ENCODE measurements at regions not wholly inside any gene's neighbourhood (a gene's known extent, or its start where the extent isn't known, plus 50 kb on each side); places are given as distances from the start of the nearest gene placed in this dataset.

DNA sequence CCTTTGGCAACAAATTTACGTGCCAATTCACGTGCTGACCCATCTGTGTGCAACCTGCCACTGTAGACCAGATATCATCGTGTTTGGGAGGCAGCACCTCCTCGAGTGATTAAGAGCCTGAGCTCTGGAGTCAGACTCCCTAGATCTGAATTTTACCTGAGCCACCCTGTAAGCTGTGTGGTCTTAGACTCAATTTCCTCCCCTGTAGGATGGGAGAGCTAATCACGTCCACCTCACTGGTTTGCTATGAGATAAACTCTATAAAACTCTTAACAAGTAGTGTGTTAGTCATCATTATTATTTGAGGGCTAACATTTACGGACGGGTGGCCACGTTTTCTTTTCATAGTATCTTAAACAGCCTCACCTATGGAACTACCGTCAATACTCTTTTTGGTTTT, 220.0 kb upstream of the ADAMTSL1 start:
- Mint-ChIP-seq H3K4me1 (no peaks in the 10 kb centered on the region), H3K27ac (no peak overlapping the region), H3K36me3 (no peaks in the 10 kb centered on the region), H3K9me3 (no peaks in the 10 kb centered on the region), H3K27me3 (peaks cover 9 to 10% of the 10 kb centered on the region in 2 donors), H3K4me3 (no peak overlapping the region)
- ATAC-seq (replicated peaks) (no peak), DNase-seq (no peak)

- no peaks in the 10 kb centered on the region for H3K4me1 Mint-ChIP-seq
- peaks cover 9 to 10% of the 10 kb centered on the region in 2 donors for H3K27me3 Mint-ChIP-seq
- no peaks in the 10 kb centered on the region for H3K9me3 Mint-ChIP-seq
- peak; percentile 23 for DNase-seq
- H3K27ac Mint-ChIP-seq = no peak overlapping the region
- H3K36me3 Mint-ChIP-seq = no peaks in the 10 kb centered on the region
- no peak overlapping the region for H3K4me3 Mint-ChIP-seq
- peak; percentile 78 to 85 for ATAC-seq (replicated peaks)
Observed at GRCh38 chr9:18255158-18255629, 218.8 kb upstream of the ADAMTSL1 start.

- no peaks in the 10 kb centered on the region for H3K9me3 Mint-ChIP-seq
- no peak for ATAC-seq (replicated peaks)
- no peaks in the 10 kb centered on the region for H3K36me3 Mint-ChIP-seq
- H3K4me3 Mint-ChIP-seq = no peak overlapping the region
- no peak overlapping the region for H3K27ac Mint-ChIP-seq
- no peaks in the 10 kb centered on the region for H3K4me1 Mint-ChIP-seq
- DNase-seq = no peak
- peaks cover 9 to 10% of the 10 kb centered on the region in 2 donors for H3K27me3 Mint-ChIP-seq
Observed at GRCh38 chr9:18255747-18256146, 218.2 kb upstream of the ADAMTSL1 start.

DNA sequence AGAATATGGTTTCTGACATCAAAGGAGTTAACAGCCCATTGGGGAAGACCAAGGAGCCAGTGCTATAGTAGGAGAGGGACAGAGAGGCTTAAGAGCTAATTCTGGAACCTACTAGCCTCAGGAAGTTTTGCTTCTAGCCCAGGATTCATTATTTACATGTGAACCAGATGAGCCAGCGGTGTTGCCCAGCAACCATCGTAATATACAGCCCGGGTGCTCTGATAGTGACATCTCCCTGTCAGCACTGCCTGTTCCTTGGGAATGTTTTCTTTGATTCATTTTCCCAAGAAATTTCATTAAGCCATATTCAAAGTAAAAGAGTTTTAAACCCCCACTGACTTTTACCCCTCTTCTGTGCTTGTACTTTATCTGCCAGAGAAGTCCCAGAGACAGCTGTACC, 217.4 kb upstream of the ADAMTSL1 start:
- Mint-ChIP-seq H3K9me3 (no peaks in the 10 kb centered on the region), H3K27ac (no peak overlapping the region), H3K27me3 (peaks cover 9 to 10% of the 10 kb centered on the region in 2 donors), H3K36me3 (no peaks in the 10 kb centered on the region), H3K4me1 (no peaks in the 10 kb centered on the region), H3K4me3 (no peak overlapping the region)
- no peak for DNase-seq
- no peak for ATAC-seq (replicated peaks)

- no peaks in the 10 kb centered on the region for H3K36me3 Mint-ChIP-seq
- peaks cover 9% of the 10 kb centered on the region in 2 donors for H3K27me3 Mint-ChIP-seq
- H3K9me3 Mint-ChIP-seq = no peaks in the 10 kb centered on the region
- DNase-seq = no peak
- no peaks in the 10 kb centered on the region for H3K4me1 Mint-ChIP-seq
- H3K27ac Mint-ChIP-seq = no peak overlapping the region
- ATAC-seq (replicated peaks) = no peak
- no peak overlapping the region for H3K4me3 Mint-ChIP-seq
Observed at GRCh38 chr9:18260521-18260920, 213.4 kb upstream of the ADAMTSL1 start.

GRCh38 chr9:18261181-18261580, 212.8 kb upstream of the ADAMTSL1 start:
- no peaks in the 10 kb centered on the region for H3K36me3 Mint-ChIP-seq
- DNase-seq (no peak), ATAC-seq (replicated peaks) (no peak)
- no peaks in the 10 kb centered on the region for H3K4me1 Mint-ChIP-seq
- H3K9me3 Mint-ChIP-seq = no peaks in the 10 kb centered on the region
- H3K4me3 Mint-ChIP-seq = no peak overlapping the region
- H3K27me3 Mint-ChIP-seq = peaks cover 2 to 3% of the 10 kb centered on the region in 2 donors
- H3K27ac Mint-ChIP-seq = no peak overlapping the region

DNA sequence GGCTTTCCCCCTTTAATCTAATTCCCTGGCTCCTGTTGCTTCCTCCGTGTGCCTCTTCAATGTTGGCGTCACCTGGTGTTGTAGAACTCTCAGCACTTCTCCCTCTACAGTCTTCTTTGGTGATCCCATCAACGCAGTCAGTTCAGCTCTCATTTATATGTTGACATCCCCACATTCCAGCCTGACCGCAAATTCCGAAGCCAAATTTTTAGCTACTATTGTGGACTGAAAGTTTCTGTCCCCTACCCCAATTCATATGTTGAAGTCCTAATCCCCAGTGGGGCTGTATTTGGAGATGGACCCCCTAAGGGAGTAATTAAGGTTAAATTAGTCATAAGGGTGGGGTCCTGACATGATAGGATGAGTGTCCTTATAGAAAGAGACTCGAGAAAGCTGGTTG, 210.6 kb upstream of the ADAMTSL1 start:
- no peaks in the 10 kb centered on the region for H3K9me3 Mint-ChIP-seq

DNA sequence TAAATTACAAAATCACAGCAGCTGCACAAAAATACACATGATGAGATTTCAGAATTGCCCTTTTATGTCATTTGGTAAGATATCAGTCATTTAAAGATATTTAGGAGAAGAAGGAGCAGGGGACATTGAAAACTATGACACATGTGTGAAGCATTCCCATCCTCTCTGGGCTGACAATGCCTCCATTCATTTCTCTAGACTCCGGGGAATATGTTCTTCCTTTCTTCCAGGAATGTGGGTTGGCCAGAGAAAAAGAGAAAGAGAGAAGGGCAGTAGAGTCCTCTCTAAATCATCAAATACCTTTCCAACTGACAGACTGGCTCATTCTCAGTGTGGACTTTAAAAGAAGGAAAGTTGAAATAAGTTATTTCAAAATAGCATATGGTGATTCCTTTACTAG, 205.6 kb upstream of the ADAMTSL1 start:
- no peaks in the 10 kb centered on the region for H3K36me3 Mint-ChIP-seq
- DNase-seq (no peak), ATAC-seq (replicated peaks) (no peak)
- H3K27me3 Mint-ChIP-seq = no peaks in the 10 kb centered on the region
- no peak overlapping the region for H3K27ac Mint-ChIP-seq
- peaks cover 3 to 4% of the 10 kb centered on the region in 2 donors for H3K9me3 Mint-ChIP-seq
- H3K4me3 Mint-ChIP-seq = no peak overlapping the region
- H3K4me1 Mint-ChIP-seq = no peaks in the 10 kb centered on the region

More for the DNA sequence above, 210.6 kb upstream of the ADAMTSL1 start:
- ATAC-seq (replicated peaks) = no peak
- Mint-ChIP-seq H3K4me3 (no peak overlapping the region), H3K36me3 (no peaks in the 10 kb centered on the region), H3K27me3 (no peaks in the 10 kb centered on the region), H3K27ac (no peak overlapping the region), H3K4me1 (no peaks in the 10 kb centered on the region)
- DNase-seq = no peak

DNA sequence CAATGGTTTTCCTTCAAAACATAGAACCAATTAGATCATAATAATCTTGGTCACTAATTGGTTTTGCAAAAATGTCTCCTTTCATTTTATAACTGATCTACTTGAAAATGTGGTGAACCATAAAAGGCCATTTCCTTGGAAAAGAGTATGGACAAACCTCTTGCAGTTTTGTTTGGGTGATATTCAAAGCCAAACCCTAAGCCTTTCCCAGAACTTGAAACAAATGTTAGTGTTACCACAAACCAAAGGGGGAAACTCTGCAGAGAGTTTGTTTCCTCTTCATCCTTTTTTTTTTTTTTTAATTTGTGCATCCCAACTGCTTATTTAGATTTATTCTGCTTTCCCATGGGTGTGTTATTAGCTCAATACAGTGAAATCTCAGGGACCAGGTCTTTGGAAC, 204.4 kb upstream of the ADAMTSL1 start:
- H3K9me3 Mint-ChIP-seq = peaks cover 9 to 12% of the 10 kb centered on the region in 2 donors
- DNase-seq (no peak), ATAC-seq (replicated peaks) (no peak)
- no peak overlapping the region for H3K4me3 Mint-ChIP-seq
- no peaks in the 10 kb centered on the region for H3K27me3 Mint-ChIP-seq
- no peak overlapping the region for H3K27ac Mint-ChIP-seq
- no peaks in the 10 kb centered on the region for H3K36me3 Mint-ChIP-seq
- no peaks in the 10 kb centered on the region for H3K4me1 Mint-ChIP-seq

DNA sequence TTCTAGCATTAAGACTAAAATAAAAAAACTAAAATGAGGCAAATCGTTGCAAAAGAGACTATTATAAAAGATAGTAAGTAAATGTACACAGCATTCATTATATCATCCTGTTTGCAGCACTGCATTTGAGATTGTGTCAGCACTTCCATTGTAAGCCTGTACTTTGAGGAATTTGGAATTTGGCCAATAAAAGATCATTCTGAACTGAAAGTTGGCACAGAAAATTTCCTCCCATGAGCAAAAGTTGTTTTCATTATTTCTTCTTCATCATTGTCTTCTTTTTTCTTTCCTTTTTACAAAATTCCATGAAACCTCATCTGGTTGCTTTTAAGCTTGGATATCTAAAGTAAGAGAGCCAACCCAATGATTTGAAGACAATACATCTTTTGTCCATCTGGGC, 199.3 kb upstream of the ADAMTSL1 start:
- no peak overlapping the region for H3K4me3 Mint-ChIP-seq
- no peaks in the 10 kb centered on the region for H3K4me1 Mint-ChIP-seq
- H3K36me3 Mint-ChIP-seq = peaks cover 0 to 1% of the 10 kb centered on the region in 2 donors
- H3K27ac Mint-ChIP-seq = no peak overlapping the region
- DNase-seq (no peak), ATAC-seq (replicated peaks) (no peak)
- H3K9me3 Mint-ChIP-seq = peaks cover 19 to 20% of the 10 kb centered on the region in 2 donors
- no peaks in the 10 kb centered on the region for H3K27me3 Mint-ChIP-seq

DNA sequence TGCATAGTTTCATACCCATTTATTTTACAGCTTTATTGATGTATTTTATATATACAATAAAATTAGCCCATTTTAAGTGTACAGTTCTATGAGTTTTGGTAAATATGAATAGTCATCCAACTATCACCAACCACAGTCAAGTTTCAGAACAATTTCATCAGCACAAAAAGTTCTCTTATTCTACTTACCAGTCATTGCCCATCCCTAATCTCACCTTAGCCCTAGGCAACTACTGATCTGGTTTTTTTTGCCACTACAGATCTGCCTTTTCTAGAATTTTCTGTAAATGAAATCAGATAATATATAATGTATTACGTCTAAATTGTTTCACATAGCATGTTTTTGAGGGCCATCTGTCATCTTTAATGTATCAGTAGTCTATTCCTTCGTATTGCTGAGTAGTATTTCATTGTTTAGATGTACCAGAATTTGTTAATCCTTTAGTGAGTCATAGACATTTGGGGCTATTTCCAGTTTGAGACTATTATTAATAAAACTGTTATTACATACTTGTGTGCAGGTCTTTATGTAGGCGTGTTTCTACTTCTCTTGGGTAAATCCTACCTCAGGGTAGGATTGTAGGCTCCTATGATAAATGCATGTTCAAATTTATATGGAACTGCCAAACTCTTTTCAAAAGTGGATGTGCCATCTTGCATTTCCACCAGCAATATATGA, 198.5 kb upstream of the ADAMTSL1 start:
- no peaks in the 10 kb centered on the region for H3K27me3 Mint-ChIP-seq
- no peak overlapping the region for H3K4me3 Mint-ChIP-seq
- peaks cover 0 to 1% of the 10 kb centered on the region in 2 donors for H3K36me3 Mint-ChIP-seq
- no peaks in the 10 kb centered on the region for H3K4me1 Mint-ChIP-seq
- peaks cover 19 to 20% of the 10 kb centered on the region in 2 donors for H3K9me3 Mint-ChIP-seq
- ATAC-seq (replicated peaks) (no peak), DNase-seq (no peak)
- no peak overlapping the region for H3K27ac Mint-ChIP-seq

DNA sequence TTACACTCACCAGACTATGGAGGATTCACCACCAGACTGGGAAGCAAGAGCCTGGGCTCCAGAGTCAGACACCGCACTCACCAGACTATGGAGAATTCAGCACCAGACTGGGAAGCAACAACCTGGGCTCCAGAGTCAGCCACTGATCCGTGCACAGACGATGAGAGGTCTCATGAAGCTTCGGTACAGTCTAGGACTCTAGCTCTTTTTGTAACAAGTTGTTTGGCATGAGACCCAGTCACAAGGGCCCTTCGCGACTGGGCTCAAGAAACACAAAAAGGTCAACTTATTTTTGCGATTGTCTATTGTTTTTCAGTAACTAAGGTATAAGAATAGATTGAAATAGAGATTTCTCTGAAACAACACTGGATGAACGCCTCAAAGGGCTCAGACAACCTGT, 192.7 kb upstream of the ADAMTSL1 start:
- ATAC-seq (replicated peaks) = no peak
- no peak overlapping the region for H3K27ac Mint-ChIP-seq
- peaks cover 0 to 1% of the 10 kb centered on the region in 2 donors for H3K36me3 Mint-ChIP-seq
- H3K4me3 Mint-ChIP-seq = no peak overlapping the region
- H3K9me3 Mint-ChIP-seq = peaks cover 10 to 12% of the 10 kb centered on the region in 2 donors
- peaks cover 0 to 3% of the 10 kb centered on the region in 2 donors for H3K27me3 Mint-ChIP-seq
- no peaks in the 10 kb centered on the region for H3K4me1 Mint-ChIP-seq
- DNase-seq = no peak

DNA sequence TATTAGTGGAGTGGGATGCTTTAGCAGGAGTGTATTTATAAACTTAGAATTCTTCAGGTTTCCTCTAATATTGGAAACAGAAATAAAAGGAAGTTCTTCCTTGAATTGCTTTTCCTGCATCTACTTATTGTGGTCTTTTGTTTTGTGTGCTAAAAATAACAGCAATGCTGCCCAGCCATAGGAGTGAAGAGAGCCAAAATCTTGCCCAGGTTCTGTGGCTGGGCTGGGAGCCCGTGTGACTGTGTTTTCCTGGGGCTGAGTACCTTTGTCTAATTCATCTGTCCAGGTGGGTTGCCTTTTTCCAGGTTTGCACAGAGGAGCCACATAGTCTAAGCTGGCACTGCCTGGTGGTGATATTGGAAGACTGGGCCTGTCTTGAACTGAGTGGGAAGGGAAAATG, 179.7 kb upstream of the ADAMTSL1 start:
- no peak overlapping the region for H3K27ac Mint-ChIP-seq
- H3K36me3 Mint-ChIP-seq = no peaks in the 10 kb centered on the region
- H3K9me3 Mint-ChIP-seq = peaks cover 0 to 2% of the 10 kb centered on the region in 2 donors
- H3K27me3 Mint-ChIP-seq = no peaks in the 10 kb centered on the region
- no peak for ATAC-seq (replicated peaks)
- H3K4me1 Mint-ChIP-seq = no peaks in the 10 kb centered on the region
- no peak for DNase-seq
- H3K4me3 Mint-ChIP-seq = no peak overlapping the region

GRCh38 chr9:18296702-18297055, 177.3 kb upstream of the ADAMTSL1 start:
- Mint-ChIP-seq H3K4me1 (no peaks in the 10 kb centered on the region), H3K36me3 (no peaks in the 10 kb centered on the region), H3K27ac (no peak overlapping the region), H3K4me3 (no peak overlapping the region), H3K27me3 (no peaks in the 10 kb centered on the region), H3K9me3 (peaks cover 0 to 2% of the 10 kb centered on the region in 2 donors)
- DNase-seq (no peak), ATAC-seq (replicated peaks) (no peak)

DNA sequence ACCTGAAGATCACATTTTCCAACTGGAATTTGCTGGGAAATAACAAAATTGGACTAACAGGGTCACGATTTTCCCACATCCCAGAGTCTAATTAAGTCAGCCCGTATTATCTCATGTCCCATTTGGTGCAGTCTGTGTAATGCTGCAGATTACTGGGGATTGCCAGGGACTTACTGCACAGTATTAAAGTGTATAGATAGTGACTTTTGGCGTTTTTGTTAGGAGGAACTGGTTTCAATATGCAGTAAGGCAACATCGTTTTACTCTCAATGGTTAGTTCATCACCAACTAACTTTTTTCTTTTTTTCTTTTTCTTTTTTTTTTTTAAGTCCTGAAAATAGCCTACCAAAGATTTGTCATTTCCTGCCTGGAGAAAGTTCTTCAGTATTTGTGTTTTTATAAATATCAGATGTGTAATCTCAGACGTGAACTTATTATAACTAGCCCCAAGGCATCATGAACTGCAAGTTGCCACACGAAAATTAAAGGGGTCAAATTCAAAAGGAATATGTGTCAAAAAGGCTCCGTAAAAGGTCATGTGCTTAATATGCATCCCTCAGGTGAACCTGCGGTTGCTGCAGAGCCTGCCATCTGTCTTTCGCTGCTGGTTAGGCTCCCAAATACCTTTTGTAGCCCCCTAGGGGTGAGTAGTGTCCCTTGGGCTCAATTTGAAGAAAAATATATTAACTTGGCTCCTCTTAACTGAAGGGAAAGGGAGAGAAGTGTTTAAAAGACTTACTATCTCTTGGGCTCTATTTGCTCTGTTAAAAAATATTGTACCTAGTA, 176.7 kb upstream of the ADAMTSL1 start:
- no peak for ATAC-seq (replicated peaks)
- no peak overlapping the region for H3K27ac Mint-ChIP-seq
- no peak overlapping the region for H3K4me3 Mint-ChIP-seq

More for the DNA sequence above, 176.7 kb upstream of the ADAMTSL1 start:
- Mint-ChIP-seq H3K27me3 (no peaks in the 10 kb centered on the region), H3K36me3 (no peaks in the 10 kb centered on the region), H3K9me3 (peaks cover 0 to 2% of the 10 kb centered on the region in 2 donors), H3K4me1 (no peaks in the 10 kb centered on the region)
- DNase-seq = no peak

Data from stimulated activated naive B cell treated with anti-CD40 and anti-IgM and Interleukin-4, amounts not matched to agents 10 μg/mL and 1 μg/mL and 100 μg/mL, for 72 hours (primary cell).